ENCODE measurements at regions not wholly inside any gene's neighbourhood (a gene's known extent, or its start where the extent isn't known, plus 50 kb on each side); places are given as distances from the start of the nearest gene placed in this dataset.

DNA sequence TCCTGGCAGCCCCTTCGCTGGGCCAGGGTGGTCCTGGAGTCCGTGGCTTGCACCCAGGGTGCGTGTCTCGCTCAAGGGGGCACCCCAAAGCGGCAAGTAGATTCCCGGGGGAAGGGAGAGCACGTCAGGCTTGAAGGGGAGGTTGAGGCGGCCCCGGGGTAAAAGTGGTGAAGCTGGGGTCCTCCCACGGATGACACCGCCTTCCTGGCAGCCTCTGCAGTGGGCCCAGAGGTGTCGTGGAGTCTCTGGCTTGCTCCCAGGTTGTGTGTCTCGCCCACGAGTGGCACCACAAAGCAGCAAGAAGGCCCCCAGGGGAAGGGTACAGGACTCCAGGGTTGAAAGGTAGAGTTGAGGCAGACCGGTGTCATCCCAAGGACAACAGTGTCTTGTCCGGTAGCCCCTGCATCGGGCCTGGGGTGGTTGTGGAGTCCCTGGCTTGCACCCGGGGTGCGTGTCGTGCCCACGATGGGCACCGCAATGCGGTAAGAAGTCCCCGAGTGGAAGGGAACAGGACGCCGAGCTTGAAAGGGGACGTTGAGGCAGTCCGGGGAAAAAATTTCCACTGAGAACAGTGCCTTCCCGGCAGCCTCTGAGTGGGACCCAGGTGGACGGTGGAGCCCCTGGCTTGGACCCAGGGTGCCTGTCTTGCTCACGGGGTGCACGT is 158.0 kb upstream of the ALG10B start:
- H3K27me3 Mint-ChIP-seq (ENCODE audit: low read depth) = no peaks in the 10 kb centered on the region
- peaks cover 4% of the 10 kb centered on the region for H3K9me3 Mint-ChIP-seq
- TF ChIP-seq, protein P1, sequence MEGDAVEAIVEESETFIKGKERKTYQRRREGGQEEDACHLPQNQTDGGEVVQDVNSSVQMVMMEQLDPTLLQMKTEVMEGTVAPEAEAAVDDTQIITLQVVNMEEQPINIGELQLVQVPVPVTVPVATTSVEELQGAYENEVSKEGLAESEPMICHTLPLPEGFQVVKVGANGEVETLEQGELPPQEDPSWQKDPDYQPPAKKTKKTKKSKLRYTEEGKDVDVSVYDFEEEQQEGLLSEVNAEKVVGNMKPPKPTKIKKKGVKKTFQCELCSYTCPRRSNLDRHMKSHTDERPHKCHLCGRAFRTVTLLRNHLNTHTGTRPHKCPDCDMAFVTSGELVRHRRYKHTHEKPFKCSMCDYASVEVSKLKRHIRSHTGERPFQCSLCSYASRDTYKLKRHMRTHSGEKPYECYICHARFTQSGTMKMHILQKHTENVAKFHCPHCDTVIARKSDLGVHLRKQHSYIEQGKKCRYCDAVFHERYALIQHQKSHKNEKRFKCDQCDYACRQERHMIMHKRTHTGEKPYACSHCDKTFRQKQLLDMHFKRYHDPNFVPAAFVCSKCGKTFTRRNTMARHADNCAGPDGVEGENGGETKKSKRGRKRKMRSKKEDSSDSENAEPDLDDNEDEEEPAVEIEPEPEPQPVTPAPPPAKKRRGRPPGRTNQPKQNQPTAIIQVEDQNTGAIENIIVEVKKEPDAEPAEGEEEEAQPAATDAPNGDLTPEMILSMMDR (conservative IDR thresholded peaks at IDR 0.05) = no peak
- no peak overlapping the region for H3K27ac Mint-ChIP-seq (ENCODE audit: unreplicated experiment)
- H3K4me1 Mint-ChIP-seq = no peaks in the 10 kb centered on the region
- no peaks in the 10 kb centered on the region for H3K36me3 Mint-ChIP-seq (ENCODE audit: low read depth)
- DNase-seq (ENCODE audit: low read depth, low spot score) = no peak
- H3K4me3 Mint-ChIP-seq = no peak overlapping the region

DNA sequence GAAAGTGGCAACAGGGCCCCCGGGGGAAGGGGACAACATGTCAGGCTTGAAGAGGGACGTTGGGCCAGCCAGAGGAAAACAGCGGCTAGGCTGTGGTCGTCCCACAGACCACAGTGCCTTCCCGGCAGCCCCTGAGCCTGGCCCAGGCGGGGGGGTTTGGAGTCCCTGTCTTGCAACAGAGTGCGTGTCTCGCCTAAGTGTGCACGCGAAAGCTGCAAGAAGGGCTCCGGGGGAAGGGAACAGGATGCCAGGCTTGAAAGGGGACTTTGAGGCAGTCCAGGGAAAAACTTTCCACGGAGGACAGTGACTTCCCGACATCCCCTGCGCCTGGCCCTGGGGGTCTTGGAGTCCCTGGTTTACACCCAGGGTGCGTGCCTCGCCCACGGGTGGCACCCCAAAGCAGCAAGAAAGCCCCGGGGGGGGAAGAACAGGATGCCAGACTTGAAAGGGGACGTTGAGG is 157.5 kb upstream of the ALG10B start:
- DNase-seq (ENCODE audit: low read depth, low spot score) = no peak
- no peak overlapping the region for H3K4me3 Mint-ChIP-seq
- H3K27ac Mint-ChIP-seq (ENCODE audit: unreplicated experiment) = no peak overlapping the region
- peaks cover 4% of the 10 kb centered on the region for H3K9me3 Mint-ChIP-seq
- H3K36me3 Mint-ChIP-seq (ENCODE audit: low read depth) = no peaks in the 10 kb centered on the region
- TF ChIP-seq, protein P1 (conservative IDR thresholded peaks at IDR 0.05) = no peak
- no peaks in the 10 kb centered on the region for H3K4me1 Mint-ChIP-seq
- H3K27me3 Mint-ChIP-seq (ENCODE audit: low read depth) = no peaks in the 10 kb centered on the region

DNA sequence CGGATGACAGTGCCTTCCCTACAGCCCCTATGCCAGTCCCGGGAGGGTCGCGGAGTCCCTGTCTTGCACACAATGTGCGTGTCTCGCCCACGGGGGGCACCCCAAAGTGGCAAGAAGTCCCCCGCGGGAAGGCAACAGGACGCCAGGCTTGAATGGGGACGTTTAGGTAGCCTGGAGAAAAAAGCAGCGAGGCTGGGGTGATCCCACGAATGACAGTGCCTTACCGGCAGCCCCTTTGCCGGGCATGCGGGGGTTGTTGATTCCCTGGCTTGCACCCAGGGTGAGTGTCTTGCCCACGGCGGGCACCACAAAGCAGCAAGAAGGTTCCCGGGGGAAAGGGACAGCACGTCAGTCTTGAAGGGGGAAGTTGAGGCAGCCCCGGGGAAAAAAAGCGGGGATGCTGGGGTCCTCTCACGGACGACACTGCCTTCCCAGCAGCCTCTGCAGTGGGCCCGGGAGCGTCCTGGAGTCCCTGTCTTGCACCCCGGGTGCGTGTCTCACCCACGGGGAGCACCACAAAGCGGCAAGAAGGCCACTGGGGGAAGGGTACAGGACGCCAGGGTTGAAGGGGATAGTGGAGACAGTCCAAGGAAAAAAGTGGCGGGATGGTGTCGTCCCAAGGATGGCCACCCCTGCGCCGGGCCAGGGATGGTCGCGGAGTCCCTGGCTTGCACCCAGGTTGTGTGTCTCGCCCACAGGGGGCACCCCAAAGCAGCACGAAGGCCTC is 156.8 kb upstream of the ALG10B start:
- Mint-ChIP-seq H3K4me3 (no peak overlapping the region), H3K4me1 (no peaks in the 10 kb centered on the region), H3K27ac (ENCODE audit: unreplicated experiment) (no peak overlapping the region), H3K36me3 (ENCODE audit: low read depth) (no peaks in the 10 kb centered on the region), H3K9me3 (peaks cover 4% of the 10 kb centered on the region), H3K27me3 (ENCODE audit: low read depth) (no peaks in the 10 kb centered on the region)
- DNase-seq (ENCODE audit: low read depth, low spot score) = no peak
- TF ChIP-seq, protein P1 (conservative IDR thresholded peaks at IDR 0.05) = no peak

DNA sequence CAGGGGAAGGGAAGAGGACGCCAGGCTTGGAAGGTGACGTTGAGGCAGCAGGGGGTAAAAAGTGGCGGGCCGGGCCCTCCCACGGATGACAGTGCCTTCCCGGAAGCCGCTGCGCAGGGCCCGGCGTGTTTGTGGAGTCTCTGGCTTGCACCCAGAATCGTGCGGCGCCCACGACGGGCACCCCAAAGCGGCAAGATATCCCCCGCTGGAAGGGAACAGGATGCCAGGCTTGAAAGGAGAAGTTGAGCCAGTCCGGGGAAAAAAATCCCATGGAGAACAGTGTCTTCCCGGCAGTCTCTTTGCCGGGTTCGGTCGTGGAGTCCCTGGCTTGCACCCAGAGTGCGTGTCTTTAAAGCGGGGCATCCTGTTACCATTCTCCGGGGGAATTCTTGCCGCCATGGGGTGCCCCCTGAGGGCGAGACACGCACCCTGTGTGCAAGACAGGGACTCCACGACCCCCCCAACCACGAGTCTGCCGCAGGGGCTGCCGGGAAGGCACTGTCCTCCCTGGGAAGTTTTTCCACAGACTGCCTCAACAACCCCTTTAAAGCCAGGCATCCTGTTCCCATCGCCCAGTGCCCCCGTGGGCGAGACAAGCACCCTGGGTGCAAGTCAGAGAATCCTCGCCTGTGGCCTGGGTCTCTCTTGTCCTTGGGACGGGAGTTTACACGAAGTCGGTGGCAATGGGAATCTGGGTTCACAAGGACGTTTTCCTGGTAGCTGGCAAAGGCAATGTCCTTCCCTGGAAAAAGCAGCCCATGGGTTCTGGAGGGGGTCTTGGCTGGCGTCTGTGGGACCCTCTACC is 156.1 kb upstream of the ALG10B start:
- TF ChIP-seq, protein P1 (conservative IDR thresholded peaks at IDR 0.05) = no peak

DNA sequence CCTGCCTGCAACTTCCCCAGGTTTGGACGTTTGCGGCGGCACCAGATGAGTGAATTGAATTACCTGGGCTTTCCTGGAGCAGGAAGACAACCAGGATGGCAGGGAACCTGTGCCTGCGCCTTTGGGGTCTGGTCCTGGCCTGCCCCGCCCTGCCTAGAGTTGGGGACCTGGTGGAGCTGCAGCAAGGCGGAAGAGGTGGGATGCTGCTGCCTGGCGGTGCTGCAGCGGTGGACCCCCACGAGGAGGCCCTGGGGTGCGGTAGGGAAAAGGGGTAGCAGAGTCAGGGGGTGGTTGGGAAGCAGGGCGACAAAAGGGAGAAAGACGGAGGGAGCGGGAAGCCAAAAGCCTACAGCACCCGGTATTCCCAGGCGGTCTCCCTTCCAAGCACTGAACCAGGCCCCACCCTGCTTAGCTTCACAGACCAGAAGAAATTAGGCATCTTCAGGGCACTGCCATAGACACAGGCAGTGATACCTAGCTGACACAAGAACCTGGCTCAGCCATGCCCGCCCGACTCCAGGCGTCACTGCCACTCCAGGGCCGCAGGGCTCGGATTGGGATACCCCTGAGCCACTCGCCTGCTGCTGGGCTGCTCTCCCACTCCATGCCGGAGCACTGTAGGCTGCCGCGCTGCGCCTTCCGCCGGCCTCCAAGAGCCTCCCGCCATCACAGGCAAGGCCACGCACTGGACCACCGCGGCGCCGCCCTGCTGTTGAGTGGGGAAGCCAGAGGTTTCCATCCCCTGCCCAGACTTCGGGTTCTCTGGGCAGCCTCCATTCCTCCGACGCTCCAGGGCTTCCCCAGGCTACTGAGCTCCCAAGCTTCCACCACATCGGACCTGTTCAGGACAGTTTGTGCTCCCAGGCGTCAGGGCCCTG is 155.2 kb upstream of the ALG10B start:
- Mint-ChIP-seq H3K4me3 (no peak overlapping the region), H3K27ac (ENCODE audit: unreplicated experiment) (no peak overlapping the region), H3K36me3 (ENCODE audit: low read depth) (no peaks in the 10 kb centered on the region), H3K9me3 (peaks cover 4% of the 10 kb centered on the region), H3K27me3 (ENCODE audit: low read depth) (no peaks in the 10 kb centered on the region), H3K4me1 (no peaks in the 10 kb centered on the region)
- TF ChIP-seq, protein P1 (conservative IDR thresholded peaks at IDR 0.05) = no peak
- no peak for DNase-seq (ENCODE audit: low read depth, low spot score)

More for the DNA sequence above, 156.1 kb upstream of the ALG10B start:
- Mint-ChIP-seq H3K9me3 (peaks cover 4% of the 10 kb centered on the region), H3K36me3 (ENCODE audit: low read depth) (no peaks in the 10 kb centered on the region), H3K4me3 (no peak overlapping the region), H3K4me1 (no peaks in the 10 kb centered on the region), H3K27me3 (ENCODE audit: low read depth) (no peaks in the 10 kb centered on the region), H3K27ac (ENCODE audit: unreplicated experiment) (no peak overlapping the region)
- no peak for DNase-seq (ENCODE audit: low read depth, low spot score)

All from neural crest cell (in vitro differentiated cells).